Activated CD8-positive, alpha-beta memory T cell treated with anti-CD3 and anti-CD28 coated beads, Interleukin-2, amount 10 ng/mL, durations not matched to agents 7 days and 5 days (primary cell): ENCODE measurements at regions not wholly inside any gene's neighbourhood (a gene's known extent, or its start where the extent isn't known, plus 50 kb on each side); places are given as distances from the start of the nearest gene placed in this dataset.

Experiments used
- ATAC-seq: fragments of 150-1000 bp; cut with Tn5 transposase; one replicate; pipeline ENCODE4 v1.10.0; 2021; ENCODE audit warnings: moderate library complexity
- CTCF ChIA-PET: fragments of 350-600 bp; sonication (Branson Sonifier 250); formaldehyde crosslinking; loops from one replicate; lab custom pipeline; 2021; ENCODE audit warnings: antibody characterized with exemption; lab: Charles Lee
- DNase-seq: peaks from one replicate; pipeline ENCODE4 v3.0.0-alpha.2; 2020
- H3K27ac Mint-ChIP-seq: one replicate; pipeline ENCODE4 v1.8.0; 2021; ENCODE audit warnings: mild to moderate bottlenecking, mixed read lengths
- H3K27me3 Mint-ChIP-seq: one replicate; pipeline ENCODE4 v1.8.0; 2021; ENCODE audit warnings: mixed read lengths
- H3K36me3 Mint-ChIP-seq: one replicate; pipeline ENCODE4 v1.8.0; 2021; ENCODE audit warnings: mild to moderate bottlenecking, mixed read lengths
- H3K4me1 Mint-ChIP-seq: one replicate; pipeline ENCODE4 v1.8.0; 2021; ENCODE audit warnings: mixed read lengths
- H3K4me3 Mint-ChIP-seq: one replicate; pipeline ENCODE4 v1.8.0; 2021; ENCODE audit warnings: mild to moderate bottlenecking, moderate library complexity, mixed read lengths
- H3K9me3 Mint-ChIP-seq: one replicate; pipeline ENCODE4 v1.8.0; 2022; ENCODE audit warnings: low read depth, mixed read lengths

GRCh38 chr20:6450841-6451240 is 316.6 kb upstream of the BMP2 start:
- DNase-seq, result no peak
- CTCF ChIA-PET, result no interaction called here
- no peak for ATAC-seq
- H3K27ac Mint-ChIP-seq, result no peak overlapping the region
- no peak overlapping the region for H3K4me3 Mint-ChIP-seq
- no peaks in the 10 kb centered on the region for H3K4me1 Mint-ChIP-seq
- no peaks in the 10 kb centered on the region for H3K9me3 Mint-ChIP-seq
- no peaks in the 10 kb centered on the region for H3K27me3 Mint-ChIP-seq
- H3K36me3 Mint-ChIP-seq, result no peaks in the 10 kb centered on the region

GRCh38 chr20:6440443-6440799 is 317.6 kb upstream of the FERMT1 start:
- Mint-ChIP-seq H3K4me3 (no peak overlapping the region), H3K36me3 (no peaks in the 10 kb centered on the region), H3K9me3 (no peaks in the 10 kb centered on the region), H3K4me1 (no peaks in the 10 kb centered on the region), H3K27ac (no peak overlapping the region), H3K27me3 (no peaks in the 10 kb centered on the region)
- ATAC-seq (no peak), DNase-seq (no peak)
- CTCF ChIA-PET, result interaction anchor here (0.6 kb wide), 1 partner anchor 31 kb away, joined by 3 read pairs; no protein-coding TSS in a partner anchor

- H3K27me3 Mint-ChIP-seq, result no peaks in the 10 kb centered on the region
- DNase-seq (no peak), ATAC-seq (no peak)
- H3K4me3 Mint-ChIP-seq, result no peak overlapping the region
- no peaks in the 10 kb centered on the region for H3K4me1 Mint-ChIP-seq
- H3K36me3 Mint-ChIP-seq, result no peaks in the 10 kb centered on the region
- no peaks in the 10 kb centered on the region for H3K9me3 Mint-ChIP-seq
- no peak overlapping the region for H3K27ac Mint-ChIP-seq
- CTCF ChIA-PET, result interaction anchor here (0.6 kb wide), 1 partner anchor 31 kb away, joined by 3 read pairs; no protein-coding TSS in a partner anchor
These were observed 317.1 kb upstream of the FERMT1 start for GRCh38 chr20:6439737-6440442.

GRCh38 chr20:6434131-6434530 is 311.3 kb upstream of the FERMT1 start:
- H3K9me3 Mint-ChIP-seq, result peaks cover 2% of the 10 kb centered on the region
- ATAC-seq (no peak), DNase-seq (no peak)
- CTCF ChIA-PET, result no interaction called here
- H3K4me3 Mint-ChIP-seq, result no peak overlapping the region
- no peak overlapping the region for H3K27ac Mint-ChIP-seq
- no peaks in the 10 kb centered on the region for H3K4me1 Mint-ChIP-seq
- no peaks in the 10 kb centered on the region for H3K27me3 Mint-ChIP-seq
- no peaks in the 10 kb centered on the region for H3K36me3 Mint-ChIP-seq

- DNase-seq, result no peak
- no peaks in the 10 kb centered on the region for H3K36me3 Mint-ChIP-seq
- CTCF ChIA-PET, result no interaction called here
- no peak overlapping the region for H3K4me3 Mint-ChIP-seq
- H3K27me3 Mint-ChIP-seq, result no peaks in the 10 kb centered on the region
- H3K4me1 Mint-ChIP-seq, result no peaks in the 10 kb centered on the region
- H3K9me3 Mint-ChIP-seq, result peaks cover 8% of the 10 kb centered on the region
- H3K27ac Mint-ChIP-seq, result no peak overlapping the region
- no peak for ATAC-seq
These were observed 307.6 kb upstream of the FERMT1 start for GRCh38 chr20:6430381-6430780.

- no peak overlapping the region for H3K4me3 Mint-ChIP-seq
- H3K27me3 Mint-ChIP-seq, result no peaks in the 10 kb centered on the region
- DNase-seq (no peak), ATAC-seq (no peak)
- no peaks in the 10 kb centered on the region for H3K36me3 Mint-ChIP-seq
- peaks cover 8% of the 10 kb centered on the region for H3K9me3 Mint-ChIP-seq
- no peaks in the 10 kb centered on the region for H3K4me1 Mint-ChIP-seq
- CTCF ChIA-PET, result no interaction called here
- no peak overlapping the region for H3K27ac Mint-ChIP-seq
These were observed 303.6 kb upstream of the FERMT1 start for GRCh38 chr20:6426287-6426891.

- Mint-ChIP-seq H3K27me3 (no peaks in the 10 kb centered on the region), H3K27ac (no peak overlapping the region), H3K9me3 (peaks cover 4% of the 10 kb centered on the region), H3K4me1 (no peaks in the 10 kb centered on the region), H3K4me3 (no peak overlapping the region), H3K36me3 (no peaks in the 10 kb centered on the region)
- CTCF ChIA-PET, result no interaction called here
- ATAC-seq (no peak), DNase-seq (no peak)
These were observed 298.8 kb upstream of the FERMT1 start for GRCh38 chr20:6421321-6422248.

GRCh38 chr20:6420336-6420735 is 297.5 kb upstream of the FERMT1 start:
- H3K9me3 Mint-ChIP-seq, result peaks cover 2% of the 10 kb centered on the region
- H3K4me3 Mint-ChIP-seq, result no peak overlapping the region
- CTCF ChIA-PET, result no interaction called here
- no peak overlapping the region for H3K27ac Mint-ChIP-seq
- H3K36me3 Mint-ChIP-seq, result no peaks in the 10 kb centered on the region
- no peaks in the 10 kb centered on the region for H3K4me1 Mint-ChIP-seq
- no peaks in the 10 kb centered on the region for H3K27me3 Mint-ChIP-seq
- ATAC-seq (no peak), DNase-seq (no peak)

- ATAC-seq, result no peak
- H3K4me3 Mint-ChIP-seq, result no peak overlapping the region
- CTCF ChIA-PET, result no interaction called here
- DNase-seq, result no peak
- no peak overlapping the region for H3K27ac Mint-ChIP-seq
- H3K27me3 Mint-ChIP-seq, result no peaks in the 10 kb centered on the region
- no peaks in the 10 kb centered on the region for H3K4me1 Mint-ChIP-seq
- no peaks in the 10 kb centered on the region for H3K36me3 Mint-ChIP-seq
- H3K9me3 Mint-ChIP-seq, result peaks cover 2% of the 10 kb centered on the region
These were observed 295.9 kb upstream of the FERMT1 start for GRCh38 chr20:6418732-6419131.

- H3K36me3 Mint-ChIP-seq, result no peaks in the 10 kb centered on the region
- H3K4me1 Mint-ChIP-seq, result no peaks in the 10 kb centered on the region
- no peaks in the 10 kb centered on the region for H3K9me3 Mint-ChIP-seq
- H3K4me3 Mint-ChIP-seq, result no peak overlapping the region
- no peak overlapping the region for H3K27ac Mint-ChIP-seq
- DNase-seq (no peak), ATAC-seq (no peak)
- H3K27me3 Mint-ChIP-seq, result no peaks in the 10 kb centered on the region
- CTCF ChIA-PET, result interaction anchor here (1.3 kb wide), 1 partner anchor 66 kb away, joined by 3 read pairs; no protein-coding TSS in a partner anchor
These were observed 293.5 kb upstream of the FERMT1 start for GRCh38 chr20:6416371-6416770.

GRCh38 chr20:6411651-6412050 is 288.8 kb upstream of the FERMT1 start:
- H3K4me3 Mint-ChIP-seq, result no peak overlapping the region
- ATAC-seq (no peak), DNase-seq (no peak)
- H3K27me3 Mint-ChIP-seq, result no peaks in the 10 kb centered on the region
- no peak overlapping the region for H3K27ac Mint-ChIP-seq
- H3K4me1 Mint-ChIP-seq, result no peaks in the 10 kb centered on the region
- H3K36me3 Mint-ChIP-seq, result no peaks in the 10 kb centered on the region
- H3K9me3 Mint-ChIP-seq, result peaks cover 4% of the 10 kb centered on the region
- CTCF ChIA-PET, result no interaction called here

GRCh38 chr20:6410721-6411120 is 287.9 kb upstream of the FERMT1 start:
- no peaks in the 10 kb centered on the region for H3K4me1 Mint-ChIP-seq
- ATAC-seq (no peak), DNase-seq (no peak)
- no peaks in the 10 kb centered on the region for H3K27me3 Mint-ChIP-seq
- CTCF ChIA-PET, result no interaction called here
- no peak overlapping the region for H3K4me3 Mint-ChIP-seq
- H3K27ac Mint-ChIP-seq, result no peak overlapping the region
- H3K9me3 Mint-ChIP-seq, result peaks cover 6% of the 10 kb centered on the region
- H3K36me3 Mint-ChIP-seq, result no peaks in the 10 kb centered on the region

- H3K4me1 Mint-ChIP-seq, result no peaks in the 10 kb centered on the region
- H3K36me3 Mint-ChIP-seq, result no peaks in the 10 kb centered on the region
- CTCF ChIA-PET, result no interaction called here
- H3K27ac Mint-ChIP-seq, result no peak overlapping the region
- DNase-seq, result no peak
- H3K9me3 Mint-ChIP-seq, result peaks cover 6% of the 10 kb centered on the region
- ATAC-seq, result no peak
- H3K27me3 Mint-ChIP-seq, result no peaks in the 10 kb centered on the region
- H3K4me3 Mint-ChIP-seq, result no peak overlapping the region
These were observed 284.3 kb upstream of the FERMT1 start for GRCh38 chr20:6407163-6407562.
